ENCODE measurements at regions not wholly inside any gene's neighbourhood (a gene's known extent, or its start where the extent isn't known, plus 50 kb on each side); places are given as distances from the start of the nearest gene placed in this dataset.

DNA sequence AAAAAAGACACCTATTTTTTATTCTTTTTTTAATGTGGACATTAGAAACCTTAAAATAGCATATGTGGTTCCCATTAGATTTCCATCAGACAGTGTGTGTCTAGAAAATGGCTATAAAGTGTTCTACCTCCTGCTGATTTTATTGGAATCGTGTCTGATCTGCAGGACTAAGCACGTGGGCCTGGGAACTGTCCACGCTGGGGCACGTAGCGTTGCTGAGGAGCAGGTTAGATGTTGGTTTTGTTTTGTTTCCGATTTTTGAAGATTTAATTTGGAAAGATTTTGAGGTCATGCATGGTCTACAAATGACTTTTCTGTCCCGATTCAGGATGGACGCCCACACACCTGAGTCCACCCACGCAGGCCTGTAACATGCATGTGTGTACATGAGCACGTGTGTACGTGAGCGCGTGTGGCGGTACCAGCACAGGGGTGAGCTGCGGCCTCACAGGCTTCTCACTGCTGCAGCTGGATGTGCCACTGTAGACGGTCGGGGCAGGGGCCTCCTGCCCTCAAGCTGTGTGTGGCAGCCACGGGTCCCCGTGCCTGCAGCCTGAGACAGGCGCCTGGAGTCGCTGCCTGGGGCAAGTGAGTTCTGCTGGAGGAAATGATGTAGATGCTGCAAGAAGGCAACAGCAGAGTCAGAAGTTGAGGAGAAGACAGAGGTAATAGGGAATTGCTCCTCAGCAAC, 99.7 kb upstream of the CTDP1 start:
- H3K4me3 ChIP-seq (ENCODE audit: low read length): no peak overlapping the region
- no peaks in the 10 kb centered on the region for H3K4me1 ChIP-seq (ENCODE audit: insufficient read depth, low read length)
- H3K9me3 ChIP-seq (ENCODE audit: insufficient read depth, low read depth, low read length): no peaks in the 10 kb centered on the region
- H3K9ac ChIP-seq (ENCODE audit: low read depth, low read length): no peak overlapping the region
- no peak overlapping the region for H3K27ac ChIP-seq (ENCODE audit: low read length)
- no peaks in the 10 kb centered on the region for H3K27me3 ChIP-seq (ENCODE audit: insufficient read depth, low read length)
- no peaks in the 10 kb centered on the region for H3K36me3 ChIP-seq (ENCODE audit: insufficient read depth, low read depth, low read length)

DNA sequence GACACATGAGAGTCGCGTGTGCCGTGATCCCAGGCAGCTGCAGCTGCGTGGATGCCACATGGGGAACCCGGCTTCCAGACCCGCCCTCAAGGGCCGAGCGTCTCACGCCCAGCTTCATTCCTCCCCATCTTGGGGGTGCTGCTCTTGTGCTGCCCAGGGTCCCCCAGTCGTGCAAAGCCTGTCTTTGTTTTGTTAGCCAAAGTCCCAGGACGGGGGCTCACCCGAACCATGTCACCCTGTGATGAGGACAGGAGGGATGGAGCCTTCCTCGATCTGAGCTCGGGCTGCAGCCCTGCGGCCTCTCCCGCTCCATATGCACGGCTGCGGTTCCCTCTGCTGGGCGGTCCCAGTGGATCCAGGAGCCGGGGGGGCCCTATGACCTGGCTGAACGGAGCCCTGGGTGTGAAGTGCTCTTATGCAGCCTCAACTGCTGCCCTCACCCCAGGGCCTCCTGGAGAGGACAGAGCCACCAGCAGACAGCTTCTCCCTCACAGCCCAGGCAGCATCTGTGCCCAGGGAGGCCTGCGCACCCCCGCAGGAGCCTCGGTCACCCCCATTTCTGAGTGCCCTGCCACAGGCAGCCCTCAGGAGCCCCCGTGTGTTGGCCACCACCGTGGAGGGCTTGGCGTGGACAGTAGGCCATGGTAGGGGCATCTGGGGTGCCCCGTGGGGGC, 99.0 kb upstream of the CTDP1 start:
- H3K27ac ChIP-seq (ENCODE audit: low read length): no peak overlapping the region

DNA sequence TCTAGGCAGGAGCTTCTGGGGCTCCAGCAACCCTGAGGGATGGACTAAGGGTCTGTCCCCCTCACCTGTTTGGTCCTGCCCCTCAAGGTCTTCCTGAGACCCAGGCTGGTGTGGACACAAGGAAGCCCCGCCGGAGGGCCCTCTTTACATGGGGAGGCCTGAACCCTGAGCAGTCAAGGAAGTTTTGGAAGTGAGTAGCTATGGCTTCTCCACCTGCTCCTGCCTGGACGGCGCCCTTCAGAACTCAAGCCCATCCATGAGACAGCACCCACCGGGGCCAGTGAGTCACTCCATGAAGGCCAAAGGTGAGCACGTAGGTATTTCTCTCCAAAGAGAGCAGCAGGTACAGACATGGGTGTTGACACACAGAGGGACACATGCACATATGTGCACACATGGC, 98.2 kb upstream of the CTDP1 start:
- no peak overlapping the region for H3K9ac ChIP-seq (ENCODE audit: low read depth, low read length)
- no peaks in the 10 kb centered on the region for H3K27me3 ChIP-seq (ENCODE audit: insufficient read depth, low read length)
- no peaks in the 10 kb centered on the region for H3K9me3 ChIP-seq (ENCODE audit: insufficient read depth, low read depth, low read length)
- H3K4me3 ChIP-seq (ENCODE audit: low read length): no peak overlapping the region
- no peaks in the 10 kb centered on the region for H3K4me1 ChIP-seq (ENCODE audit: insufficient read depth, low read length)
- H3K36me3 ChIP-seq (ENCODE audit: insufficient read depth, low read depth, low read length): no peaks in the 10 kb centered on the region
- H3K27ac ChIP-seq (ENCODE audit: low read length): no peak overlapping the region

More for the DNA sequence above, 99.0 kb upstream of the CTDP1 start:
- Histone ChIP-seq H3K9me3 (ENCODE audit: insufficient read depth, low read depth, low read length) (no peaks in the 10 kb centered on the region), H3K36me3 (ENCODE audit: insufficient read depth, low read depth, low read length) (no peaks in the 10 kb centered on the region), H3K9ac (ENCODE audit: low read depth, low read length) (no peak overlapping the region), H3K4me3 (ENCODE audit: low read length) (no peak overlapping the region), H3K27me3 (ENCODE audit: insufficient read depth, low read length) (no peaks in the 10 kb centered on the region), H3K4me1 (ENCODE audit: insufficient read depth, low read length) (no peaks in the 10 kb centered on the region)

DNA sequence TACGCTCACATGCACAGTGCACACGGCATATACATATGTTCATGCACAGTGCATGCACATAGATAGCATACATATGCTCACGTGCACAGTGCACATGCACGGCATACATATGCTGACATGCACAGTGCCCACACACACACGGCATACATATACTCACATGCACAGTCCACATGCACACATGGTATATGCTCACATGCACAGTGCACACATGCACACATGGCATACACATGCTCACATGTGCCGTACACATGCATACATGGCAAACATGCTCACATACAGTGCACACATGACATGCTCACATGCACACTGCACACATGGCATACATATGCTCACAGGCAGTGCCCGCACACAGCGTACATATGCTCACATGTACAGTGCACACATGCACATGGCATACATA, 97.7 kb upstream of the CTDP1 start:
- H3K27ac ChIP-seq (ENCODE audit: low read length): no peak overlapping the region
- H3K27me3 ChIP-seq (ENCODE audit: insufficient read depth, low read length): no peaks in the 10 kb centered on the region
- H3K4me3 ChIP-seq (ENCODE audit: low read length): no peak overlapping the region
- H3K36me3 ChIP-seq (ENCODE audit: insufficient read depth, low read depth, low read length): no peaks in the 10 kb centered on the region
- no peaks in the 10 kb centered on the region for H3K9me3 ChIP-seq (ENCODE audit: insufficient read depth, low read depth, low read length)
- H3K9ac ChIP-seq (ENCODE audit: low read depth, low read length): no peak overlapping the region
- no peaks in the 10 kb centered on the region for H3K4me1 ChIP-seq (ENCODE audit: insufficient read depth, low read length)

DNA sequence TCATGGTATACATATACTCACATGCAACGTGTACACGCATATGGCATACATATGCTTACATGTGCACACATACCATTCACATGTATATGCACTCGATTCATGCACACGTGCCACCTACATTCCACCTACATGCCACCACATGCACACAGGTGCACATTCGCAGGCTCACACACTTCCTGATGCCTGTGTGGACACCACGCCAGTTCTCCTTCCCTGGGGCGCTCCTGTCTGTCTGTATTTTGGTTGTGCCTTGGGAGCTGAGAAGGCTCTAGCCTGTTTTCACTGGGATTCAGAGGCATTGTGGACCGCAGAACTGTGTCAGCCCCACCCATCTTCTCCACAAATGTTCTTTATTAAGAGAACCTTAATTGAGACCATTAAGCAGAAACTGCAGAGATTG, 96.6 kb upstream of the CTDP1 start:
- Histone ChIP-seq H3K9ac (ENCODE audit: low read depth, low read length) (no peak overlapping the region), H3K9me3 (ENCODE audit: insufficient read depth, low read depth, low read length) (no peaks in the 10 kb centered on the region), H3K36me3 (ENCODE audit: insufficient read depth, low read depth, low read length) (no peaks in the 10 kb centered on the region), H3K4me1 (ENCODE audit: insufficient read depth, low read length) (no peaks in the 10 kb centered on the region), H3K27me3 (ENCODE audit: insufficient read depth, low read length) (no peaks in the 10 kb centered on the region; the same call in 1 of the 2 replicates), H3K27ac (ENCODE audit: low read length) (no peak overlapping the region), H3K4me3 (ENCODE audit: low read length) (no peak overlapping the region)

DNA sequence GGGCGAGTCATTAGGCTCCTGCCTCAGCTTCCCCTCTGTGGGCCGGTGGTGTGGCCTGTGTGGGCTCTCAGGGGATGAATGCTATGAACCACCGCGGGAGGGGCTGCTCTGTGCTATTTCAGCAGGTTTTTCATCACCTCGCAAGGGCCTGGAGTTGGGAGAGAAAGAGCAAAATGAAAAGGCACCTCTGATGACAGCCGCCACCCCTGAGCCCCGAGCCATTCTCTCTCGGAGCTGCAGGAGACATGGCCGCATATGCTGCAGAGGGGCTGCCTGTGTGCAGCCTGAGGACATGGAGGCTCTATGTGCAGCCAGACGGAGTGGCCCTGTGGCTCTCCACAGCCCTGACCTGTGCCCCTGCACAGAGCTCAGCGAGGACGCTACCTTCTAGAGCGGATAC, 96.2 kb upstream of the CTDP1 start:
- no peaks in the 10 kb centered on the region for H3K9me3 ChIP-seq (ENCODE audit: insufficient read depth, low read depth, low read length)
- no peak overlapping the region for H3K4me3 ChIP-seq (ENCODE audit: low read length)
- no peaks in the 10 kb centered on the region; the same call in 1 of the 2 replicates for H3K4me1 ChIP-seq (ENCODE audit: insufficient read depth, low read length)
- no peaks in the 10 kb centered on the region for H3K36me3 ChIP-seq (ENCODE audit: insufficient read depth, low read depth, low read length)
- H3K27me3 ChIP-seq (ENCODE audit: insufficient read depth, low read length): no peaks in the 10 kb centered on the region; the same call in 1 of the 2 replicates
- H3K9ac ChIP-seq (ENCODE audit: low read depth, low read length): no peak overlapping the region
- H3K27ac ChIP-seq (ENCODE audit: low read length): no peak overlapping the region

DNA sequence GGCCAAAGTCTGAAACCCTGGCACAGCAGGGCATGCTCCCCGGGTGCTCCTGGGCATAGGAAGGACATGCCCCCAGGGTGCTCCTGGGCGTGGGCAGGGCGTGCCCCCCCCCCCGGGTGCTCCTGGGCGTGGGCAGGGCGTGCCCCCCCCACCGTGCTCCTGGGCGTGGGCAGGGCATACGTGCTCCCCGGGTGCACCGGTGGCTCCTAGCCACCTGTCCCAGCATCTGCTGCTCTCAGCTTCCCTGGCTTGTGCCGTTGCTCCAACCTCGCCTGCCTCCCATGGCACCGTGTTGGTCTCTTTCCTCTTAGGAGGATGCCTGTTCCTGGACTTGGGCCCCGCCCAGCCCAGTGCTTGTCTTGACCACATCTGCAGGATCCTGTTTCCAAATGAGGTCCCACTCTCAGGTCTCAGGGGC, 95.6 kb upstream of the CTDP1 start:
- Histone ChIP-seq H3K36me3 (ENCODE audit: insufficient read depth, low read depth, low read length) (no peaks in the 10 kb centered on the region), H3K4me1 (ENCODE audit: insufficient read depth, low read length) (no peaks in the 10 kb centered on the region; the same call in 1 of the 2 replicates), H3K9ac (ENCODE audit: low read depth, low read length) (no peak overlapping the region), H3K27ac (ENCODE audit: low read length) (no peak overlapping the region), H3K9me3 (ENCODE audit: insufficient read depth, low read depth, low read length) (no peaks in the 10 kb centered on the region), H3K4me3 (ENCODE audit: low read length) (no peak overlapping the region), H3K27me3 (ENCODE audit: insufficient read depth, low read length) (peaks cover 2% of the 10 kb centered on the region; the same call in 1 of the 2 replicates)

DNA sequence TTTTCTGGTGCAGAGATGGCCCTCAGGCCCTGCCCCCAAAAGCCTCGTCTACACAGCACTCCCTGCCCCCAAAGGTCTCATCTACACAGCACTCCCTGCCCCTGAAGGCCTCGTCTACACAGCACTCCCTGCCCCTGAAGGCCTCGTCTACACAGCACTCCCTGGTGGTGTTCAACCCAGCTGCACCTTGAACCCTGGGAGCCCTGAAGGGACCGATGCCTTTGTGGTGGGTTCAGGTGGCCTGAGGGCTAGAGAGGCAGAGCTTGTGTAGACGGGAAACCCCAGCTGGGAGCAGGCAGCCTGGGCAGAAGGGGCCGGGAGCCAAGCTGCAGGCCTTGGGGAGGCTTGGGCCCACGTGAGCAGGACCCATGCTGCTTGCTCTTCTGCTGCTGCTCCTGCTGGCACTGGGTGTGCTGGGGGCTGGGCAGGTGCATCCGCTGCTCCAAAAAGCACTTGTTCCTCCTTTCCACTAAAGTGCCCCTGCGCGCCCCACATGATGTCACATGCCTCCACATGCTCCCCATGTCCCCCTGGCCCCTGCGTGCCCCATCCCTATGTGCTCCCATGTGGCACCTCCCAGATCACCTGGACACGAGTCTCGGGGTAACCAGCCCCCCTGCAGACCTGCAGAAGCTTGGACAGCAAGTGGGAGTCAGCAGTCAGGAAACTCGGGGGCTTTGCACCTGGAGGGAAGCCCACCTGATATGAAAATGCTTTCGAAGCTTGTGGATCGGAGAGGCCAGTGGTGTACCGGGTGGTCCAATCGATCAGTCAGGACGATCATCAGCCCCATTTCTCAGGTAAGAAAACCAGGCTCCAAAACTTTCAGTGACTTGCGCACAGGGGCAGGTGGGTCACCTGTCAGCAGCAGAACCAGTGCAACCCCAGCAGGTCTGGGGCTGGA, 94.9 kb upstream of the CTDP1 start:
- Histone ChIP-seq H3K4me1 (ENCODE audit: insufficient read depth, low read length) (no peaks in the 10 kb centered on the region; the same call in 1 of the 2 replicates), H3K27ac (ENCODE audit: low read length) (no peak overlapping the region), H3K9me3 (ENCODE audit: insufficient read depth, low read depth, low read length) (no peaks in the 10 kb centered on the region), H3K9ac (ENCODE audit: low read depth, low read length) (no peak overlapping the region), H3K27me3 (ENCODE audit: insufficient read depth, low read length) (peaks cover 3% of the 10 kb centered on the region; the same call in 1 of the 2 replicates), H3K36me3 (ENCODE audit: insufficient read depth, low read depth, low read length) (no peaks in the 10 kb centered on the region), H3K4me3 (ENCODE audit: low read length) (no peak overlapping the region)

DNA sequence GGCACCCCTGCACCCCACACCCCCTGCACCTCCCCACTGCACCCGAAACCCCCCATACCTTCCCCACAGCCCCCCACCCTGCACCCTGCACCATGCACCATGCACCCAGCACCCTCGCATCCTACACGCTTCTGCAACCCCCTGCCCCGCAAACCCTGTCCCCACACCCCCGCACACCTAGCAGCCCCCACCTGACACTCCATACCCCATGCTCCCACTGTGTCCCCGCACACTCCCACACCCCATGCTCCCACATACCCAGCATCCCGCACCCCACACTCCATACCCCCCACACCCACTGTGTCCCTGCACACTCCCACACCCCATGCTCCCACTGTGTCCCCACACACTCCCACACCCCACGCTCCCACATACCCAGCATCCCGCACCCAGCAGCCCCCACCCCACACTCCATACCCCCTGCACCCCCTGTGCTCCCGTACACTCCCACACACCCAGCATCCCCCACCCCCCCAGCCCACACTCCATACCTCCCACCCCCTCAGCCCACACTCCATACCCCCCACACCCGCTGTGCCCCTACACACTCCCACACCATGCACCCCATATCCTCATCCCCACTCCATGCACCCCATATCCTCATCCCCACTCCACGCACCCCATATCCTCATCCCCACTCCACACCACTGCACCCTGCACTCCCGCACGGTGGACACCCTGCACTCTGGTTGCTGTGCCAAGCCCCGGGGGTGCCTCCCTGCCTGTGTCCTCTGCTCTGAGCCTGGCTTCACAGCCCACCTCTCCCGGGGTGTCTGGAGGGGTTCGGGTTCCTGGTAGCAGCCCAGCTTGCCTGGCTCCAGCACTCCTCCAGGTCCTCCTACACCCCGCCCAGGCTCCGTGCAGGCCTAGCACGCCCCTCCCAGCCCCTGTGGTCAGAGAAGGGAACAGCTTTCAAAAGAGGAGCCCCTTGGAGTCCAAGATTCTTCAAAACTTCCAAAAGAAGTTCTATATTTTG, 93.9 kb upstream of the CTDP1 start:
- Histone ChIP-seq H3K9ac (ENCODE audit: low read depth, low read length) (no peak overlapping the region), H3K36me3 (ENCODE audit: insufficient read depth, low read depth, low read length) (no peaks in the 10 kb centered on the region), H3K27me3 (ENCODE audit: insufficient read depth, low read length) (peaks cover 3% of the 10 kb centered on the region; the same call in 1 of the 2 replicates), H3K4me3 (ENCODE audit: low read length) (no peak overlapping the region), H3K27ac (ENCODE audit: low read length) (no peak overlapping the region), H3K9me3 (ENCODE audit: insufficient read depth, low read depth, low read length) (no peaks in the 10 kb centered on the region), H3K4me1 (ENCODE audit: insufficient read depth, low read length) (no peaks in the 10 kb centered on the region; the same call in 1 of the 2 replicates)

DNA sequence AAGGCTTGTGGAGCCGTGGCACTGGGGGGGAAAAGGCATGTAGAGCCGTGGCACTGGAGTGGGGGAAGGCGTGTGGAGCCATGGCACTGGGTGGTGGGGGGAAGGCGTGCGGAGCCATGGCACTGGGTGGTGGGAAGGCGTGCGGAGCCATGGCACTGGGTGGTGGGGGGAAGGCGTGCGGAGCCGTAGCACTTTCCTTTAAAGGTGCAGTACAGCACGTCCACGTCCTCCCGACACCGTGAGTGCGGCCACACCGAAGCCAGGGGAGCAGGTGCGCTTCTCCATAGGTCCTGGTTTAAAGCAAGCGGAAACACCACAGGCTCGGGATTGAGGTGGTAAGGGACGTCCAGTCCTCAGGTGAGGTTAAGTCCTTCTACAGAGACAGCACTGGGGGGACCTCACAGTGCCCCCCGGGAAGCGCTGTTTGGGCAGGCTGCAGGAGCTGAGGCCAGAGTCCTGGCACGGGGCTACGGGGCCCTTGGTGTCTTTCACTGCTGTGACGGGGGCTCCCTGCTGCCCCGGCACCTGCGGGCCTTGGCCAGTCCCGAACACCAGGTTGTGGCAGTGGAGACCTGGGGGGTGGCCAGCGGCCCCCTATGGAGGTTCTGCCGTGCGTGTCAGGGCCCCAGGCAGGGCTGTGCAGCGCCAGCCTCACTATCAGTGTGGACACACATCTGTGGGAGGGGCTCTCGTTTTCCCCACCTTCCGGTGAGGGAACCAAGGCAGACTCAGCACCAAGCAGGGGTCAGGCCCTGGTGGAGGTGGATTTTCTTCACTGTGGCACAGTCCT, 93.0 kb upstream of the CTDP1 start:
- no peak overlapping the region for H3K4me3 ChIP-seq (ENCODE audit: low read length)
- H3K36me3 ChIP-seq (ENCODE audit: insufficient read depth, low read depth, low read length): no peaks in the 10 kb centered on the region
- no peaks in the 10 kb centered on the region for H3K9me3 ChIP-seq (ENCODE audit: insufficient read depth, low read depth, low read length)
- H3K9ac ChIP-seq (ENCODE audit: low read depth, low read length): no peak overlapping the region
- no peaks in the 10 kb centered on the region; the same call in 1 of the 2 replicates for H3K4me1 ChIP-seq (ENCODE audit: insufficient read depth, low read length)
- peaks cover 3% of the 10 kb centered on the region; the same call in 1 of the 2 replicates for H3K27me3 ChIP-seq (ENCODE audit: insufficient read depth, low read length)
- H3K27ac ChIP-seq (ENCODE audit: low read length): no peak overlapping the region
